ENCODE measurements at regions not wholly inside any gene's neighbourhood (a gene's known extent, or its start where the extent isn't known, plus 50 kb on each side); places are given as distances from the start of the nearest gene placed in this dataset.

DNA sequence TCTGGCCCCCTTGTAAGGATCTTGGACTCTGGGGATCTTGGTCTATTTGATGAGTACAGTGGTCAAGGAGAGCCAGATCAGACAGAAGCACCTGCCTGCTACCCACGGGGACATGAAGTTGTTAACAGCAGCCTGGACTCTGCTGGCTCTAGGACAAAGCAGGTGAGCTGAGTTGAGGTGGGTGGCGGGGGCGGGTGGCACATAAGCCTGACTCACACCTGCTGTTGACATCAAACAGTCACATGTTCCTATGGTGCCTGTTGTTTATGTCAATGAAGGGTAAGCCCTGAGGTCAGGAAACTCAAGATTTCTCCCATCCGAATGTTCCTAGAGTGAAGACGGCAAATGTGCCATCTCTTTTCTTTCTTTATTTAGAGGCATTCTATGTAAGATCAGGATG, 50.1 kb upstream of the CLNK start:
- DNase-seq (ENCODE audit: insufficient read length, low spot score) (no peak), FAIRE-seq (no peak)

Data from GM19239 (cell line).